SU-DHL-6 (cell line): ENCODE measurements at regions not wholly inside any gene's neighbourhood (a gene's known extent, or its start where the extent isn't known, plus 50 kb on each side); places are given as distances from the start of the nearest gene placed in this dataset.

Source experiments
- H2AFZ ChIP-seq: fragments of 200-600 bp; sonication (generic); 2 replicates; pipeline ENCODE4 v1.6.1; 2014; ENCODE audit warnings: low read depth, mild to moderate bottlenecking, moderate library complexity, mixed read lengths, antibody characterized with exemption, low read length; ENCODE audit not compliant: severe bottlenecking
- H3F3A ChIP-seq: fragments of 200-600 bp; shearing (Covaris generic); 2 replicates; pipeline ENCODE4 v1.6.0; 2016; ENCODE audit warnings: antibody characterized with exemption, mild to moderate bottlenecking; ENCODE audit not compliant: insufficient read depth
- H3K27ac ChIP-seq: fragments of 200-600 bp; sonication (generic); 2 replicates; pipeline ENCODE4 v1.5.1; 2016; ENCODE audit warnings: low read depth, mild to moderate bottlenecking, low read length, moderate library complexity, mixed read lengths
- H3K27me3 ChIP-seq: fragments of 200-600 bp; sonication (generic), shearing (Covaris generic); 2 replicates; pipeline ENCODE4 v1.6.0; 2014; ENCODE audit warnings: mild to moderate bottlenecking, low read length
- H3K36me3 ChIP-seq: fragments of 200-600 bp; sonication (generic); 2 replicates; pipeline ENCODE4 v1.6.1; 2014; ENCODE audit warnings: mild to moderate bottlenecking, low read length, mixed read lengths
- H3K4me2 ChIP-seq: fragments of 300-600, 200-600 bp; shearing (Covaris generic), sonication (generic); 2 replicates; pipeline ENCODE4 v1.6.0; 2014; ENCODE audit warnings: low read length, low read depth, mild to moderate bottlenecking; ENCODE audit not compliant: poor library complexity, severe bottlenecking
- H3K4me3 ChIP-seq: fragments of 200-600 bp; sonication (generic); 2 replicates; pipeline ENCODE4 v1.5.1; 2014; ENCODE audit warnings: antibody characterized with exemption, low read length, mild to moderate bottlenecking, mixed read lengths; ENCODE audit not compliant: insufficient read depth, poor library complexity, severe bottlenecking
- H3K79me2 ChIP-seq: fragments of 200-600 bp; sonication (generic); 2 replicates; pipeline ENCODE4 v1.6.1; 2014; ENCODE audit warnings: mild to moderate bottlenecking, low read length, moderate library complexity; ENCODE audit not compliant: insufficient read depth
- H3K9ac ChIP-seq: fragments of 200-600 bp; sonication (generic); 2 replicates; pipeline ENCODE4 v1.7.0; 2014; ENCODE audit warnings: mild to moderate bottlenecking, low read length
- H3K9me2 ChIP-seq: fragments of 200-600 bp; sonication (generic); replicated peaks from 2 replicates; pipeline ENCODE4 v1.6.1; 2014; ENCODE audit warnings: low read length; ENCODE audit not compliant: insufficient read depth
- H3K9me3 ChIP-seq: fragments of 200-600 bp; sonication (generic); 2 replicates; pipeline ENCODE4 v1.6.1; 2014; ENCODE audit warnings: low read length, mixed read lengths; ENCODE audit not compliant: insufficient read depth
- H4K20me1 ChIP-seq: fragments of 200-600 bp; sonication (generic); 2 replicates; pipeline ENCODE4 v1.6.1; 2014; ENCODE audit warnings: low read depth, mild to moderate bottlenecking, antibody characterized with exemption, low read length, moderate library complexity, mixed read lengths
- EZH2phosphoT487 ChIP-seq: fragments of 200-600 bp; sonication (generic), shearing (Covaris generic); conservative IDR thresholded peaks from 2 replicates; pipeline ENCODE4 v1.6.1; 2018; ENCODE audit warnings: mild to moderate bottlenecking, antibody characterized with exemption, low read length, moderate library complexity, mixed read lengths
- TF ChIP-seq, protein P1 (sequence below): fragments of 200-600 bp; sonication (generic); IDR thresholded peaks from one replicate; pipeline ENCODE4 v1.5.1; 2017; ENCODE audit warnings: antibody characterized with exemption, mild to moderate bottlenecking, low read length, moderate library complexity; ENCODE audit not compliant: insufficient read depth, poor library complexity, severe bottlenecking

DNA sequence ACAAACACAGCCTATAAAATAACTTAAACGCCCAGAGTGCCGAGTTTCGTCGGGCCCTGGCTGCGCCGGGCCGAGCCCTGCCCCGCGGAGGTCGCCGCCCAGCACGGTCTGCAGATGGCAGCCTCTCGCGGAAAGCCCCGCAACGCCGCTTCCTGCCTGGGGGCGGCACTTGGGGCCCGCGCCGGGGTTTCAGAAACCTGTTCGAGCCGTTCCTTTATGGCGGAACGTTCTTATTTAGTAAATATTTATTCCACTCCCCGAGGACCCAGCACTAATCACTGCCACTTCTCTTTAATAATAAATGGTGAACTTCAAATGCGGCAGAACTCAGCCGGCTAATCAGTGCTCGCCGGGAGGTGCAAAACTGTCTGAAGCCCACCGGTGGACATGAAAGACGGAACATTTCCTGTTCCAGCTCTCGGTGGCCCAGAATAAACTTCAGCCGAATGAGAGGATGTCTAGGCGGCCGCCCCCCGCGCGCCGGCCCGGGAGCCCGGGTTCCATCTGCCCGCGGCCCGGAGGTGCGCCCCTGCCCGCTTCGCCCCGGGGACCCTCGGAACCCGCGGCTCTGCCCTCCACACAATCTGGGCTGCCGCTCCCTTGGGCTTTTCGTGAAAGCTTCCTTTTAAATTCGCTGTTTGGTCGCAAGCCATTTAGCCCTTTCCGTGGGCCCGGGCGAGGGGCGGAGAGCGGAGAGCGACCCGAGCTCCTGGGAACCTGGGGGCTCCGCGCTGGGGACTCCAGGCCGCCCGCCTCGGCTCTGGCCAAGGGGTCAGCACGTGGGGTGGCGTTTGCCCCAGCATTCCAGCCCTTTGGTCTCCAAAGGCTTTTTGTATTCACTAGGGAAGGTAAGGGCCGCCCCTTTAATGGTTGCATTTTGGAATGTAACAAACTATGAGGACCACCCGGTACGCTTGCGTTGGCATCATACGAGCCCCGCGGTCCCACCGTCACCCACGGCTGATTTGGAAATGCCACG lies 110.8 kb upstream of the ATP11B start:
- peak overlapping the region; percentile 62 for H3K4me2 ChIP-seq
- H3K9ac ChIP-seq = peak overlapping the region; percentile 50
- H3K36me3 ChIP-seq = no peaks in the 10 kb centered on the region
- TF ChIP-seq EZH2phosphoT487 = no peak
- TF ChIP-seq, protein P1, sequence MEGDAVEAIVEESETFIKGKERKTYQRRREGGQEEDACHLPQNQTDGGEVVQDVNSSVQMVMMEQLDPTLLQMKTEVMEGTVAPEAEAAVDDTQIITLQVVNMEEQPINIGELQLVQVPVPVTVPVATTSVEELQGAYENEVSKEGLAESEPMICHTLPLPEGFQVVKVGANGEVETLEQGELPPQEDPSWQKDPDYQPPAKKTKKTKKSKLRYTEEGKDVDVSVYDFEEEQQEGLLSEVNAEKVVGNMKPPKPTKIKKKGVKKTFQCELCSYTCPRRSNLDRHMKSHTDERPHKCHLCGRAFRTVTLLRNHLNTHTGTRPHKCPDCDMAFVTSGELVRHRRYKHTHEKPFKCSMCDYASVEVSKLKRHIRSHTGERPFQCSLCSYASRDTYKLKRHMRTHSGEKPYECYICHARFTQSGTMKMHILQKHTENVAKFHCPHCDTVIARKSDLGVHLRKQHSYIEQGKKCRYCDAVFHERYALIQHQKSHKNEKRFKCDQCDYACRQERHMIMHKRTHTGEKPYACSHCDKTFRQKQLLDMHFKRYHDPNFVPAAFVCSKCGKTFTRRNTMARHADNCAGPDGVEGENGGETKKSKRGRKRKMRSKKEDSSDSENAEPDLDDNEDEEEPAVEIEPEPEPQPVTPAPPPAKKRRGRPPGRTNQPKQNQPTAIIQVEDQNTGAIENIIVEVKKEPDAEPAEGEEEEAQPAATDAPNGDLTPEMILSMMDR = peak; percentile 15
- peak overlapping the region; percentile 52 for H3K4me3 ChIP-seq
- no peaks in the 10 kb centered on the region for H3K9me3 ChIP-seq
- H3K79me2 ChIP-seq = no peaks in the 10 kb centered on the region
- no peak overlapping the region for H3K27ac ChIP-seq
- no peaks in the 10 kb centered on the region for H4K20me1 ChIP-seq
- 0 out of 2 replicates have a peak, but pooled peaks cover 3% of the 10 kb centered on the region for H3F3A ChIP-seq
- H2AFZ ChIP-seq = peak overlapping the region; percentile 91
- no peaks in the 10 kb centered on the region for H3K9me2 ChIP-seq
- H3K27me3 ChIP-seq = no peaks in the 10 kb centered on the region

DNA sequence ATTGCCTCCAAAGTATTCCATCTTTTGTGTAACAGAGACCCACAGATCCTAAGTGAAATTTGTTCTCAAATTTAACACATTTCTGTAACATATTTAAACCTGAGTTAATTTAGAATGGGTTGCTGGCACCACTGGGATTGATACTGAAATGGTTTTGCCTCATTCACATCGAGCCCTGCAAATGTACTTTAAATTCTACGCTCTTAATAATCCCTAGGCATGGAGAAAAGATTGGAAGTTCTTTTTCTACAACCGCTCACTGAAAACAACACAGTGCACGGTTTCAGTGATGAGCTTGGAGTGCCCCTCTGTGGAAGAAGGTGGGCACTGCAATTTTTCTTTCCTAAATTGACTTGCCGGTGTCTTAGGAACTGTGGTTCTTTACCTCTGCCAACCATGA lies 109.9 kb upstream of the ATP11B start:
- Histone ChIP-seq H3K27me3 (no peaks in the 10 kb centered on the region), H4K20me1 (no peaks in the 10 kb centered on the region), H3F3A (0 out of 2 replicates have a peak, but pooled peaks cover 3% of the 10 kb centered on the region), H3K27ac (no peak overlapping the region), H2AFZ (peak overlapping the region; percentile 91), H3K9me3 (no peaks in the 10 kb centered on the region), H3K9ac (no peak overlapping the region), H3K9me2 (no peaks in the 10 kb centered on the region), H3K4me3 (no peak overlapping the region), H3K79me2 (no peaks in the 10 kb centered on the region), H3K36me3 (no peaks in the 10 kb centered on the region), H3K4me2 (peak overlapping the region; percentile 62)
- TF ChIP-seq, protein P1 = peak; percentile 91
- TF ChIP-seq EZH2phosphoT487 = no peak

DNA sequence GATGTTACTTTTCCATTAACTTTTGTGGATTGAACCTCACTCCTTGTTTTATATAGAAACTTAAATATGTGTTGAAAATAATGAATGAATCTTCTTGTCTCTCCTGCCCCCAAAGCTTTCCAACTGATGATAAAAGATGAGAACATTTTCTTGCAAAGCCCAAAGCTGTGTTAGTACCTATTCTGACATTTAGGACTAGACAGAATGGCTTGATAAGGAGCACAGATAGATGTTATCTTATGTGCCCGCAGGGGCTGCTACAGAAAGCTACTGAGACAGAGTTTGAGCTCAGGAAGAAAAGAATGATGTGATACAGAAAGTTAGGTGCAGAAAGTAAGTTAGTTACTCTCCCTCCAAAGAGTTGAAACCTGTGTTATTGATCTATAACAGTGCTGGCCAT lies 109.4 kb upstream of the ATP11B start:
- H3K27me3 ChIP-seq = no peaks in the 10 kb centered on the region
- H3K9me2 ChIP-seq = no peaks in the 10 kb centered on the region
- H3K4me3 ChIP-seq = no peak overlapping the region
- H3K79me2 ChIP-seq = no peaks in the 10 kb centered on the region
- H3K9me3 ChIP-seq = no peaks in the 10 kb centered on the region
- no peak overlapping the region for H3K9ac ChIP-seq
- TF ChIP-seq, protein P1 = no peak
- TF ChIP-seq EZH2phosphoT487 = no peak
- 0 out of 2 replicates have a peak, but pooled peaks cover 3% of the 10 kb centered on the region for H3F3A ChIP-seq
- H3K27ac ChIP-seq = no peak overlapping the region
- H4K20me1 ChIP-seq = no peaks in the 10 kb centered on the region
- H3K36me3 ChIP-seq = no peaks in the 10 kb centered on the region
- no peak overlapping the region for H3K4me2 ChIP-seq
- H2AFZ ChIP-seq = no peak overlapping the region
